GM12874 (cell line): ENCODE measurements at regions not wholly inside any gene's neighbourhood (a gene's known extent, or its start where the extent isn't known, plus 50 kb on each side); places are given as distances from the start of the nearest gene placed in this dataset.

Experiments used
- CTCF ChIP-seq: IDR thresholded peaks from 2 replicates; pipeline ENCODE4 v1.5.1; 2011; ENCODE audit warnings: low read depth, mild to moderate bottlenecking, control low read depth, low read length, moderate library complexity; ENCODE audit not compliant: insufficient read depth

GRCh38 chr14:21933681-21934080, 260.1 kb upstream of the OR4E1 start:
- no peak for TF ChIP-seq CTCF

GRCh38 chr14:21924479-21924878, 250.9 kb upstream of the OR4E1 start:
- TF ChIP-seq CTCF = no peak

GRCh38 chr14:21923820-21924219, 250.2 kb upstream of the OR4E1 start:
- TF ChIP-seq CTCF = no peak

- TF ChIP-seq CTCF = no peak
Observed at GRCh38 chr14:21921453-21921852, 247.8 kb upstream of the OR4E1 start.

- peak; percentile 65 for TF ChIP-seq CTCF
Observed at GRCh38 chr14:21917699-21918436, 244.2 kb upstream of the OR4E1 start.

GRCh38 chr14:21915826-21916225, 242.2 kb upstream of the OR4E1 start:
- TF ChIP-seq CTCF = no peak

GRCh38 chr14:21913759-21914158, 240.1 kb upstream of the OR4E1 start:
- peak; percentile 64 for TF ChIP-seq CTCF

- no peak for TF ChIP-seq CTCF
Observed at GRCh38 chr14:21912367-21912766, 238.7 kb upstream of the OR4E1 start.
